NCI-H2107 (cell line): ENCODE measurements at regions not wholly inside any gene's neighbourhood (a gene's known extent, or its start where the extent isn't known, plus 50 kb on each side); places are given as distances from the start of the nearest gene placed in this dataset.
"Not testable (repeated sequence)": the region's sequence is repeated elsewhere in the genome, so short reads cannot be mapped to it uniquely, and the experiment has no call there.

ENCODE experiments used
- DNase-seq: peaks from one replicate; lab custom pipeline; 2025; lab: John Stamatoyannopoulos, UW

- DNase-seq, result no peak
Observed at GRCh38 chr3:20480786-20481365, 294.9 kb upstream of the SGO1 start.

GRCh38 chr3:20478436-20478835 lies 292.4 kb upstream of the SGO1 start:
- no peak for DNase-seq

- DNase-seq, result not testable (repeated sequence)
Observed at GRCh38 chr3:20464237-20464636, 278.2 kb upstream of the SGO1 start.

- no peak for DNase-seq
Observed at GRCh38 chr3:20462723-20463122, 276.7 kb upstream of the SGO1 start.

GRCh38 chr3:20462226-20462625 lies 276.2 kb upstream of the SGO1 start:
- no peak for DNase-seq

- no peak for DNase-seq
Observed at GRCh38 chr3:20458994-20459716, 273.1 kb upstream of the SGO1 start.

GRCh38 chr3:20456511-20456910 lies 270.5 kb upstream of the SGO1 start:
- DNase-seq, result no peak

GRCh38 chr3:20451170-20451569 lies 265.2 kb upstream of the SGO1 start:
- no peak for DNase-seq

GRCh38 chr3:20450611-20451010 lies 264.6 kb upstream of the SGO1 start:
- no peak for DNase-seq

GRCh38 chr3:20442846-20443245 lies 256.8 kb upstream of the SGO1 start:
- no peak for DNase-seq

GRCh38 chr3:20427268-20427667 lies 241.3 kb upstream of the SGO1 start:
- not testable (repeated sequence) for DNase-seq

- DNase-seq, result no peak
Observed at GRCh38 chr3:20425138-20425537, 239.1 kb upstream of the SGO1 start.

- no peak for DNase-seq
Observed at GRCh38 chr3:20424086-20424485, 238.1 kb upstream of the SGO1 start.

GRCh38 chr3:20422391-20422790 lies 236.4 kb upstream of the SGO1 start:
- no peak for DNase-seq

- DNase-seq, result no peak
Observed at GRCh38 chr3:20417388-20418108, 231.5 kb upstream of the SGO1 start.

- no peak for DNase-seq
Observed at GRCh38 chr3:20406611-20407011, 220.6 kb upstream of the SGO1 start.

GRCh38 chr3:20405744-20406143 lies 219.7 kb upstream of the SGO1 start:
- DNase-seq, result no peak

- no peak for DNase-seq
Observed at GRCh38 chr3:20405231-20405630, 219.2 kb upstream of the SGO1 start.

- no peak for DNase-seq
Observed at GRCh38 chr3:20404741-20405100, 218.7 kb upstream of the SGO1 start.

GRCh38 chr3:20403986-20404740 lies 218.2 kb upstream of the SGO1 start:
- no peak for DNase-seq

- DNase-seq, result no peak
Observed at GRCh38 chr3:20401253-20401652, 215.2 kb upstream of the SGO1 start.

GRCh38 chr3:20400686-20401085 lies 214.7 kb upstream of the SGO1 start:
- DNase-seq, result no peak

GRCh38 chr3:20400281-20400680 lies 214.3 kb upstream of the SGO1 start:
- no peak for DNase-seq
